GM15510 (cell line): ENCODE measurements at regions not wholly inside any gene's neighbourhood (a gene's known extent, or its start where the extent isn't known, plus 50 kb on each side); places are given as distances from the start of the nearest gene placed in this dataset.

ENCODE experiments used
- POLR2A ChIP-seq: IDR thresholded peaks from 3 replicates; pipeline ENCODE4 v1.6.1; 2011; ENCODE audit warnings: borderline replicate concordance; ENCODE audit not compliant: insufficient read length; ENCODE audit errors: extremely low read depth

DNA sequence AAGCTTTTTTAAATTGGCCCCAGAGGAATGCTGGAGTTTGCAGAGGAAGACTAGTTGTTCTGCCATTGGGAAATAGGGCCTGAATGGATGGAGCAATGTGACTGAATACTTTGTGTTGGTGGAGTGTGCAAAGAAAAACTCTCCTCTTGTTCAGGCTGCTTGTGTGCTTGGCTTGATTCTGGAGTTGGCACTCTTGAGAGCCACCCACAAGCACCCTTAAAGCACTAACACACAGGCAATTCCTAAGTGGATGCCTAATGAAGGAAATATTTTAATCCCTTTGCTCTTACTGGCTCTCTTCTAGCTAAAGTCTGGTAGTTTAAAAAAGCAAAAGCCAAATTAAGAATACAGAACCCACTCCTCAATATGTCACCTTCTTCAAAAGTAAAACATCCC is 304.4 kb upstream of the C2CD4B start:
- no peak for TF ChIP-seq POLR2A

DNA sequence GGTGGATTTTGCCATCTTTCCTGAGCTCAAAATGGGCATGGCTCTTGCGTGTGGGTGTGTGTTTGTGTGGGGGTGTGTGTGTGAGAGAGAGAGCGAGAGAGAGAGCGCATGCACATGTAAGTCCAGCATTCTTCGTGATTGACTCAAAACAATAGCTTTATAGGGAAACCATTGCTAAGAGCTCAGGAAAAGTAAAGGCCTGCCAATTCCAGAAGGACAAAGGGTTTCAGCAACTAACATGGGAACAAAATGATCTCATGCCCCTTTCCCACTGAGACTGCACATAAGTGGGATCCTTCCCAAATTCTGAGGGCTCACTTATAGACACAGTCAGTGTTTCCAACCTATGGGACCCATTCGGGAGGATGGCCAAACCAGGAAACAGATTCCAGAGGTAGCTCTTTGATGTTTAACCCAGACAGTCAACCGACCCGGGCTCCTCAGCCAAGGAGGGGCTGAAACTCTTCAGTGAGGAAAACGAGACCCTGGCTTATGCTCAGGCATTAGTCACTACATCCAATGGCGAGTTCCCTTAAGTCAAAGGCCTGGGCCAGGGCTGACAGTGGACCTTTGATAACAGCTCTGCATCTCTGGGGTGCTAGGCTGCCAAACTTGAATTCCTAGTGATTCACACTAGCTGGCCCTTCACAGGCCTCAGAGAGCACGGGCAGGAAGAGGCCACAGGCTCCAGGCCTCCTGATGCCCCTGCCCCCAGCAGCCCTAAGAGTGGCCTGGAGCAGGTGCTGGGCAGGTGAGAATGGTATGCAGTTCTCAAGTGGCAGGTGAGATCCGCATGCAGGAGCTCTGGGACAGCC is 305.0 kb upstream of the C2CD4B start:
- no peak for TF ChIP-seq POLR2A

DNA sequence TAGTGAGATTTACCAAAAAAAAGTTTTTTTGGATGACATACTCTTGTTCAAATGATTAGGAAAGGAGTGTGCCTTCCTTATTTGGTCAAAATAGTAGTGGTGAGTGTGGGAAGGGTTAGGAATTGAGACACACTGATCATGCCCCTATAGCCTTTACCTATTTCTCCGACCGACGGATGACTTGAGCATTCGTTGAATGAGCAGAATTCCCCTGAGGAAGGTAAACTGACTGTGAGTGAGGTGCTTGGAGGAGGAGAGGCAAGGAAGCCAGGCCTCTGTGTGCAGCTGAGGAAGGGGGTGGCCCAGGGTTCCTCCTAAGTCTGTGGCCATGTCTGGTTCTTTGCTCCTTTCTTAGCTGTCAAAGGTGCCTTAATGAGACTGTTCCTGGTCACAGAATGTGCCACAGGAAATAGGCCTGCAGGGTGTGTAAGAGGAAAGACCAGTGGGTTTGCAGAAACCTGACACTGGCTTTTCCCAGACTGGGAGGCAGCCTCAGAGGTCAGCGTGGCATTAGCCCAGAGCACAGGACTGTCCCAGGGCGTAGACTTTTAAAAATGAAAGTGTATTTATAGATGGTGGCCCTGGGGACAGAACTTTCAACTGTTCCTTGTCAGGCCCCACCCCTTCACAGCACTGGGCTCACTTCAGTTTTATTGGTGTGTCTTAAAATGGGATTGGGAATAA is 307.7 kb upstream of the C2CD4B start:
- no peak for TF ChIP-seq POLR2A

GRCh38 chr15:62474021-62474770 is 309.1 kb upstream of the C2CD4B start:
- TF ChIP-seq POLR2A = no peak

DNA sequence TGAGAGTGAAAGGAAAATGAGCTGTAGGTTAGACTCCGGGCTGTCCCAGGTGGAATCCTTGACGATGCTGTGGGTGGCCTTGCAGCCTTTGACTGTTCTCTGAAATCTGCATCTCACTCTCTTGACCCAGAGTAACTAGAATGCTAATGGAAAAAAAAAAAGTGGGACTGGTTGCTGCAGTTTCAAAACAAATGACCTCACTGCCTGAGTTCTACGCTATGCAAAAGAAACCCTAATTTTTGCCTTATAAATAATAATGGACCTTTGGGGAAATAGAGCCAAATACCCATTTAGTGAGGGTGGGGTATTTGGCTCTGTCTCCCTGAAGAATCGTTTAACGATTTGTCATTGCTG is 309.7 kb upstream of the C2CD4B start:
- no peak for TF ChIP-seq POLR2A

DNA sequence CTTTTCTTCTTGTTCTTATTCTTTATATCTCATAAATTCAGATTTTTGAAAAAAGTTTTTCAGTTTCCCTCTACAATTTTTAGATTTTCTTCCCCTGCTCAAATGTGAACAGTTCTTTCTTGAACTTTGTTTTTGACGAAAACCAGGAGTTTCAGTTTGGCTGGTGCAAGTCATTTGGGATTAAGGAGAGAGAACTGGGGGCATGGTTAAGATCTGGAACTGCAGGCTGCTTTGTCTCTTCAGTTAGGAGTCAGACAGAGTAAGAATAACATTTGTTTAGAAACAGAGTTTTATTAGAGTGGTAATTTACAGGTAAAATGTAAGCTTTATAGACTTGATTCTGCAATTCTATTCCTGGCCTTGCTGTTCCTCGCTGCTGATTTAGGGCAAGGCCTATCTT is 310.5 kb upstream of the C2CD4B start:
- no peak for TF ChIP-seq POLR2A

- no peak for TF ChIP-seq POLR2A
These were observed 311.1 kb upstream of the C2CD4B start for GRCh38 chr15:62476163-62476562.

DNA sequence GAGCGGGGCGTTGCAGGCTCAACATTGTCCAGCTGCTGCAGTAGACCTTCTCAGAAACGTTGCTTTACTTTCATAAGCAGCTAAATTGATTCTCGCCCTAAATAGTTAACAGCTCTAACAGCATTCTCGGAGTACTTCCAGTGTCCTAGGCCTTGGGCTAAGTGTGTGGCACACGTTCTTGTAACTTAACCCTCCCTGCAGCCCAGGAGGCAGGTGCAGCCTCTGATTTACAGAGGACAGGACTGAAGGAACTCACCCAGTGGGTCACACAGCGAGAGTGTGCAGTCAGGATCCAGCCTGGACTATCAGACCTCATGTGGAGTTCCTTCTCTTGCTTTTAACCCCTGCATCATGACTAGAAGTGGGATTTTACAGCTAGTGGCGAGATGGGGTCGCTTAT is 312.8 kb upstream of the C2CD4B start:
- no peak for TF ChIP-seq POLR2A

DNA sequence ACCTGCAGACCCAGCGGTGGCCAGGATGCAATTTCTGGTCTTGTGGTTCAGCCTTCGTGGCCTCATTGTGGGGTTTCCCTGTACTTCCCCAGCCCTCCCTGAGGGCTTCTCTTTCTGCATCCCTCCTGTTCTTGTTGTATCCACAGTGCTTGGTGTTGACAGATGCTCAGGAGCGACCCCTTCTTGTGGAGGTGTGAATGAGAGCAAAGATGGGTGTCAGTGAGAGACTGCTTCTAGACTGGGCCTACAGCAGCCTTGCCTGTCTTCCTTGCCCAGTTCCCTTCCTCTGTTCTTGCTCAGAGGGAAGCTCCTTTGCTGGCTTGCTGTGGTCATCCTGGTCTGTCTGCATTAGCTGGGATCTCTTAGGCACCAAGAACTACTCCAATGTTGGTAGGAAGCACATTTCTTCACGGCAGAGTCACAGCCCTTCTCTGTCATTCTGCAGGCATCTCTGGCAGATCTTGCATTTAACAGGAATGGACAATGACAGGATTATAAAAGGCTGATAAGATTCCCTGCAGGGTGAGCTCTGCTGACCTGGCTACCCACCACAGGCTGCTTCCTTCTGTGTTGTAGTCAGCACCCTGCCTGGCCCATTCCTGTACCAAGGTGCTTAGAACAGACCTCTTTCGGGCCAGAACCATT is 317.8 kb upstream of the C2CD4B start:
- TF ChIP-seq POLR2A = no peak

GRCh38 chr15:62483814-62484213 is 318.7 kb upstream of the C2CD4B start:
- TF ChIP-seq POLR2A = no peak

DNA sequence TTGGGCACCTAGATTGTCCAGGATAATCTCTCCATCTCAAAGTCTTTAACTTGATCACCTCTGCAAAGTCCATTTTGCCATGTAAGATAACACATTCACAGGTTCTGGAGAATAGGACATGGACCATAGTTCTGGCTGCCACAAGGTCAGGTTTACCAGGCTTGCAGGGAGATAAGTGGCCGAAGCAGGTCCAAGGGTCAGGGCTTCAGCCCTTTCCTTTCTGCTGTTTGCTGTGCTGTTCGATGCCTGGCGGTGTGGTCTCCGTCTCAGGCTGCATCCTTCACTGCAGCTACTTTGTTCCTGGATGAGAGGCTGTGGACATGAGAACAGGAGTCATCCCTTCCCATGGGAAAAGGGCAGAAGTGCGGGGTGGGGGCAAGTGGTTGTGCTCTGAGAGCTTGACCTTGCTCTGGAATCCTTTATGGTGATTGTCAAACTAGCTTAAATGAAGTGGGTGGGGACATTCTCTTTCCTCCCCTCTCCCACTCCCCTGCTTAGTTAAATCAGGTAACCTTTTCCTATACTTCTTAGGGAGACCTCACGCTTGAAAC is 320.2 kb upstream of the C2CD4B start:
- TF ChIP-seq POLR2A = no peak

GRCh38 chr15:62486041-62486440 is 321.0 kb upstream of the C2CD4B start:
- TF ChIP-seq POLR2A = no peak

DNA sequence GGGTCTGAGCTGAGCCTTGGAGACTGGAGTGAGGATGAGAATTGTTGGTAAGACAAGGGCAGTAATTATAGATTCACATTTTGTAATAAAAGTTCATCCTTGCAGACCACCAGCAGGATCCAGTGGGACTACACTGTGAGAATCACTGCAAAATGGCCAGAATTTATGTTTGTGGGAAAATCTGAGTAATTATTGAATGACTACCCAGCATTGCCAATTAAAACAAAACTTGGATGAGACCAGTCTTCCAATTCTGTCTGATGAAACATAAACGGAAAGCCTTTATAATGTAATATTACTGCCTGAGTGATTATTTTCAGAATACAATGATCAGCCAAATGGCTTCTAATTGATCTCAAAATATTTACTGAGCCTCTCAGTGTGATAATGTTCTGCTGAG is 323.3 kb upstream of the C2CD4B start:
- TF ChIP-seq POLR2A = no peak

GRCh38 chr15:62491642-62492041 is 326.6 kb upstream of the C2CD4B start:
- TF ChIP-seq POLR2A = no peak

DNA sequence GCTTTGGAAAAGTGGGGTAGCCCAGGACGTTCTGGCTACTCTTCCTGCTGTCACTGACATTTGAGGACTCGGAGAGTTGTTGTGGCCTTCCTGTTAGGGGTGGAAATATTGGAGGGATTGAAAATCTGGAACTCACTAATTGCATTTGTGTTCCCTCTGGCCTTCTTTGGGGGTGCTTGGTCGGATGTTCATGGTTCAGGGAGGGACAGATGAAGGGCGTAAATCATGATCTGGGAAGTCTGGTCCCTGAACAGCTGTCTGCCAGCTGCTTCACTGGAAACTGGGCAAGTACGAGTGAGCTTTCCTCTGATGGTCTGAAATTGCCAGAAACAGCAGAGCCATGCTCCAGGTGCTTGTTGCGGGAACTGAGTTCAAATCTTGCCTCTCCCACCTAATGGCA is 327.8 kb upstream of the C2CD4B start:
- TF ChIP-seq POLR2A = no peak
